Fibroblast of the conjunctiva (primary cell): ENCODE measurements at regions not wholly inside any gene's neighbourhood (a gene's known extent, or its start where the extent isn't known, plus 50 kb on each side); places are given as distances from the start of the nearest gene placed in this dataset.

ENCODE experiments used
- DNase-seq: peaks from one replicate; pipeline ENCODE4 v3.0.0-alpha.2; 2010; ENCODE audit warnings: low read depth

- no peak for DNase-seq
These were observed 130.3 kb downstream of the BUD13 start for GRCh38 chr11:116642481-116642880.

DNA sequence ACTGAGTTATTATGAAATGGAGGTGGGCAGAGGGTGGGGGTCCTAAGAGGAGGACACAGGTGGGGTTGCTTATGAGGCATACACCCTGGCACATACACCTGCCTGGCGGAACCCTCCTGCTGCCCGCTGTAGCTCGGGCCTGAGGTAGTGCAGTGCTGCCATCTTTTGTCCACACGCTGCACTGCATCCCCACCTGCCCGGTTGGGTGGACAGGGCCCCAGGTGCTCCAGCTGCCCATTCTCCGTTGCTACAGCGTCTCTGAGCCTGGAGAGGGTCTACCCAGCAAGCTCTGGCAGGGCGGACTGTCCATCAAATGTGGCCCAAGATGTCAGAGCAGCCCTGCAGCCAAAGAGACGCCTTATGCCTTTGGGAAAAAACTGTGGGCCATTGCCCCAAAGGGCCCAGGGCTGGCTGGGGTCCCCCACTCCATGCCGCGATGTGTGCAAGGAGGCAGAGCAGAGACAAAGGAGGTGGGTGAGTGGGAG is 131.2 kb downstream of the BUD13 start:
- DNase-seq, result no peak

GRCh38 chr11:116640641-116641402 is 132.0 kb downstream of the BUD13 start:
- DNase-seq, result no peak

DNA sequence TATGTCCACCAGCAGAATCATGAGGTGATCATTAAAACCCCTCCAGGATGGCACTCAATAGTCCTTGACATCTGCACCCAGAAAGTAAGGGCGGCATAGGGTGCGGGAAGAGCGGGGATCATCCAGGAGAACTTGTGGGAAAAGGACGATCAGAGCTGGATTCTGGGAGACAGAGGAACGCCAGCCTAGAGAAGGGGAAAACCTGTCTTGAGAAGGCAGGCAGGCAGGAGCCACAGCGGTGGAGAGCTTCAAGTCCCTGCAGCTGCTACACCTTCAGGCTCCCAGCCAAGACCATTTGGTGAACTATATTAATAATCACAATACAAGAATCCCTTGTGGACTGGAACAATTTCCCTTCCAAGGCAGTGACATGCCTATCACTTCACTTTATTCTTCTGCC is 134.3 kb downstream of the BUD13 start:
- no peak for DNase-seq

DNA sequence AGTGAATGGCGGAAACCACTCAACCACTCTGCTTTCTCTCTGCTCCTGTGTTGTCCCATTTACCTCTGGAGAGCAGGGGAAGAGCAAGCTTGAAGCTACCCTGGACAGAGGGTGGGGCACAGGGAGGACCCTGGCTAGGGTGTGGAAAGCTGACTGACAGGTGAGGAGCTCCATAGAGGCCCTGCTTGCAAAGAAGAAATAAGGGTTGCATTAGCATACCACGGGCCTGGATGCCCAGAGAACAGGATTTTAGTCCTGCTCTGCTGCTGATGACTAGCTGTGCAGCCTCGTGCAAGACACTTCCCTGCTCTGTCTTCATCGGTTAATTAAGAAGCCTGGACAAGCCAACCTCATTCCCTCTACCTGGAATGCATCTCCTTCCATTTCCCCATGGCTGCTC is 135.0 kb downstream of the BUD13 start:
- DNase-seq, result no peak

DNA sequence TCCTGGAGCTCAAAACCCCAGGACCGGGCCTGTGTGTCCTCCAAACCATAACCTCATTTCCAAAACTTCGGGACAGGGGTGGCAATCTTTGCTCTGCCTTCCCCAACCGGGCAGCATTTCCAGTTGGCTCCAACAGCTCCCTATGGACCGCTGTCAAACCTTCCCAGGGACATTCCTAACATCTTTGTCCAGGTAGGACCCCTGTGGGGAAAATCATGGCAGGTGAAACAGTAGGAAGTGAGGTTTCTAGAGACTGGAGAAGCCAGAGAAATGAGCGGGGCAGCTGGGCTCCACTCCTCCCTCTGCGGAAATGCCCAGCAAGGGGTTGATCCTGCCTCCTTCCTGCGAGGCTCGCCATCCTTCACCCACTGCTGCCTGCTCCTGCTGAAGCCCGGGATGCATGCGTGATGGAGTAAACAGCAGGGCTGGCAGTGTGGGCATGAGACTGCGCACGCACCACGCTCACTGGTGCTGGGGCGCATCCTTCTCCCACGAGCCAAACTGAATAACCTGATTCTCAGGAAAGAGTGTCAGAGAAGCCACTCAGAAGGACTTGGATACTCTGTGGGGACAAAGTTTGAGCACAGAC is 136.4 kb downstream of the BUD13 start:
- no peak for DNase-seq

GRCh38 chr11:116631201-116631600 is 141.6 kb downstream of the BUD13 start:
- no peak for DNase-seq

DNA sequence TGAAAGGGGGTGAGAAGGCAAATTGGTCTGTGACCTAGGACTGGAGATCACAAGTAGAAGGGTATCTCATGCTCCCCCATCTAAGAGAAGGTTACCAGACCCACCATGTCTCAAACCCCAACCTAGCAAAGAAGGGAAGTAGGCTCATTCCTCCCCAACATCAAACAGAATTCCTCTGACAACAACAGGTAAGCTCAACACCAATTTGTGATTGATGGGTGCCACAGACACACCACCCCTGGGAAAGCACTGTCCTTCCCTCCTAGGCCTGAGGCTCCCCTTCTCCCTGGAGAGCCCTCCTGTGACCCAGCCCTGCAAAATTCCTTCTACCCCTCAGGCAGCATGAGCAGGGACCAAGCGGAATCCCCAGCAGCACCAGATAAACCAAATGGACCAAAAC is 154.3 kb downstream of the BUD13 start:
- DNase-seq, result no peak

DNA sequence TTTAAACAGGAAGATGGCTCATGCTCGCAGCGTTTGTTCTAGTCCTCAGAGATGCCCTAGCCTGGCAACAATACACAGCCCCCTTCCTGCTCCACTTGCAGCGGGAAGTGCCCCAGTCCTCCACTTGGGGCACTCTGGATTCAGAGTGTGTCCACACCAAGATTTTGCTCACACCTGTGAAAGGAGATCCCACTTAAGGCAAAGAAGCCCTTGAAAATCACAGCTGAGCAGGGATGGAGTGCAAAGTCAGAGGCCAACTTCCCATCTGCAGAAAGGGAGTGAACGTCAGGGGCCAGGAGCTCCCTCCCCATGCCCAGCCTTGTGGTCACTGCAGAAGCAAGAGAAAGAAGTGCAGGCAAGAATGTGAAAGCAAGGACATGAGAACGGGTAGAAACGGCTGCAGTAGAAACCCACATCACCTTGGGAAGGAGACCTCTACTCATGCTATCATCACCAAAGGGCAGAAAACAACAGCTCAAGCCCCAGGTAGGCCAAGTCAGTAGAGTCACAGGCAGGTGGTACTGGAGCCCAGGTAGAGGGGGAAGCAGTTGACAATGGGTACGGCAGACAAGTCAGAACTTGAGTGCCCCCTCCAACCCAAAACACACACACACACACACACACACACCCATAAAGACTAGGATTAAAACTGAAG is 157.4 kb downstream of the BUD13 start:
- DNase-seq, result no peak

- DNase-seq, result no peak
These were observed 158.2 kb downstream of the BUD13 start for GRCh38 chr11:116614306-116615210.

- no peak for DNase-seq
These were observed 159.4 kb downstream of the BUD13 start for GRCh38 chr11:116613206-116613875.

- no peak for DNase-seq
These were observed 160.7 kb downstream of the BUD13 start for GRCh38 chr11:116611998-116612620.

GRCh38 chr11:116610190-116610589 is 162.6 kb downstream of the BUD13 start:
- no peak for DNase-seq

DNA sequence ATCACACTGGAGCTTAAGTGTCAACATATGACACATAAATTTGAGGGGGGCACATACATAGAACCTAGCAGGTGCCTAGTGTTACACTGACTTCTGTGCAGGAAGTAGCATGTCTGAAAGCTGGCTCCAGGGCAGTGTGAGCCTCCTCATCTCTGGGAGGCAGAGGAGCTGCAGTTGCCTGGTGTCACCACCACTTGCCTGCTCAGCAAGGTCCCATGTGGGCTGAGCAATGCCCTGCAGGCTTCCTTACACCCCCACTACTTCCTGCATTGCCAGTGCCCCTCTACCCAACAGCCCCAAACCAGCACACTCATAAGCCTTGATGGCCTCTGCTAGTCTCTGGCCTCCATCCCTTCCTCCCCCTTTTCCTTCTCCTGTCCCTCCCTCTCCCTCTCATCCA is 165.8 kb downstream of the BUD13 start:
- DNase-seq, result no peak

GRCh38 chr11:116605543-116606459 is 167.0 kb downstream of the BUD13 start:
- no peak for DNase-seq

- DNase-seq, result no peak
These were observed 169.0 kb downstream of the BUD13 start for GRCh38 chr11:116603728-116604323.

DNA sequence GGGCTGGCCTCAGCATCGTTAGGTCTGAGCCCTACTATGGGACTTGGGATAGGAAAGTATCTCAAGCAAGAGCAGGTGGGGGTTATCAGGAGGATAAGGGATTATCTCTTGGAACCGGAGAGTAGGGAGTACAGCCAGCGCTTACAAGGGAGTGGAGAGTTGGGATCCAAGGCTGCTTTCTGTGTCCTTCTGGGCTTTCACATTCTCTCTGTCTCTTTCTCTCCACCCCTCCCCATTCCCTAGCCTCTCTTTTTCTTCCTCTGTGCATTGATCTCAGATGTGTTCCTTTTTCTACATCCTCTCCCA is 170.2 kb downstream of the BUD13 start:
- DNase-seq, result no peak

GRCh38 chr11:116601814-116602636 is 170.8 kb downstream of the BUD13 start:
- no peak for DNase-seq

GRCh38 chr11:116600930-116601329 is 171.9 kb downstream of the BUD13 start:
- DNase-seq, result no peak
